Activated CD8-positive, alpha-beta memory T cell treated with anti-CD3 and anti-CD28 coated beads, Interleukin-2, amount 50 U/mL, for 4 hours (primary cell): ENCODE measurements at regions not wholly inside any gene's neighbourhood (a gene's known extent, or its start where the extent isn't known, plus 50 kb on each side); places are given as distances from the start of the nearest gene placed in this dataset.

Experiments
- DNase-seq: peaks from one replicate; pipeline ENCODE4 v3.0.0-alpha.2; 2020

GRCh38 chr4:163623787-163624186, 129.3 kb downstream of the TMA16 start:
- no peak for DNase-seq

GRCh38 chr4:163624727-163625126, 130.2 kb downstream of the TMA16 start:
- no peak for DNase-seq

DNA sequence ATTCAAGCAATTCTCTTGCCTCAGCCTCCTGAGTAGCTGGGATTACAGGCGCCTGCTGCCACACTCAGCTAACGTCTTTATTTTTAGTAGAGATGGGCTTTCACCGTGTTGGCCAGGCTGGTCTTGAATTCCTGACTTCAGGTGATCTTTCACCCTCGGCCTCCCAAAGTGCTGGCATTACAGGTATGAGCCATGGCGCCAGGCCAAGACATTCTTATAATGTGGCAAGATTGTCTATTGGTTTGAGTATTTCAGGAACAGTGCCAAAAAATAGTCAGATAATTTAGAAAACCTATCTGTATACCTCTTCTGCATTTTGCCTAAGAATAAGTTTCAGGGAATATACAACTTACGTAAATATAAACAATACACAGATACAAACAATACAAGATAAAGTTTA, 136.8 kb downstream of the TMA16 start:
- no peak for DNase-seq

- no peak for DNase-seq
These were observed 144.4 kb downstream of the TMA16 start for GRCh38 chr4:163638909-163639308.

- no peak for DNase-seq
These were observed 155.1 kb downstream of the TMA16 start for GRCh38 chr4:163649557-163650091.

DNA sequence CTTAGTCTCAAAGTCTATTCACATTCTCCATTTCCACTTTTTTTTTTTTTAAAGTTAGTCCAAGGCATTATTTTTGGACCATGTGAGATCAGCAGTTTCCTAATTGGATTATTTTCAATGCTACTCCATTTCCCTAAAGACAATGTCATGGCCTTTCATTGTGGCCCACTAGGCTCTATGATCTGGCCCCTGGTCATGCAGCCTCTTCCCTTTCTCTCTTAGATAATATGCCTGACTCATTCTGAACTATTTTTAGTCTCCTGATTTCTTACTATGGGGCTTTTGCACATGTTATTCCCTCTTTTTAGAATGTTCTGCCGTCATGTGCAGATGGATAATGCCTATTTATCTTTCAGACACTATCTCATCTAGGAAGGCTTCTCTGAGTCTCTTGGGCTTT, 157.3 kb downstream of the TMA16 start:
- no peak for DNase-seq

GRCh38 chr4:163654621-163655020, 160.1 kb downstream of the TMA16 start:
- no peak for DNase-seq

- DNase-seq = no peak
These were observed 166.1 kb downstream of the TMA16 start for GRCh38 chr4:163660636-163661035.

DNA sequence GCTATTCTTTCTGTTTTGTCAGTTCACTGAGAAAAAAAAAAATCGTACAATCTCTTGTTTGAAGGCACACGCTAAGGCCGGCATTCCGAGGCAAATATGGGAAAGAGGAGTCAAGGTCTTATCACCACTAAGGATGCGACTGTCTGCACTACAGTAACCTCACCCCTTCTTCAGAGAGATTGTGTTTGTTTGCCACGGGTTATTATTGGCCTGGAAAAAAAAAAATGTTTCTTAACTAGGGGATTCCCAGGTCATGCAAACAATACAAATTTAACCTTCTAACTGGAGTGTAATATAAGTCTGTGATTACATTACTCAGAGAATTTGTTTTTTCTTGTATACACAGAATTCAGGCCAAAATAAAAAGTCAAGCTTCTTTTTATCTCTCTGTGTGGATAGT, 168.3 kb downstream of the TMA16 start:
- DNase-seq = no peak

GRCh38 chr4:163663454-163664225, 169.2 kb downstream of the TMA16 start:
- DNase-seq = no peak

GRCh38 chr4:163665101-163665500, 170.6 kb downstream of the TMA16 start:
- DNase-seq = no peak

DNA sequence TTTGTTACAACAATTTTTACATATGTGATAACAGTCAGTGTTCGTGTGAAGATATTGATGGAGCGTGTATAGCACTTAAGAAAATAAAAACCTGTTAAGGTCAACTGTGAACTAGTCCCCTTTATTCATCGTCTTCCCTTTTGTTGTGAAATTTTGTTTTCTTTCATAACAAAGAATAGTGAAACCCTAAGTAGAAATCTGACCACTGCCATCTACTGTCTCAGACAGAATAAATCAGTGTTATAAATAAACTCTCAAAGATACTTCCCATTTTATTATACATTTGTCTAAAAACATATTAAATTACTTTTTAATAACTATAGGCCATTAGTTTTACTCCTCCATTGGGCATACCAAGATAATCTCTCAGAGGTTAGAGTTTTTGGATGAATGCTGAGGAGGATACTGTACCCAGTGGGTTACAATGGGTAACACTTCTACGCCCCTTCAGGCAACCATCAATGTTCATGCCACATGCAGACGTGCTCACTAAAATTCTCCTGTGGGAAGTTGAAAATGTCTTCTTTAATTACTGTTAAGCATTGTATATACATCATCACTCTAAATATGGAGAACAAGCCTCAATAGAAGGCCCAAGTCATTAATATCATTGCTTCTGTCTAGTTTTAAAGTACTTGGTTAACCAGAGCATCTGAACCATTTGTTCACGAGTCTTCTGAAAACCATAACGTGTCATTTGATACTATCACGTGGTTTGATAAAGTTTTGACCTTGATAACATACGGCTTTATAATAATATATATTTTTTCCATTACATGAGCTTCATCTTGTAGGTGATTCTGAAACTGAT, 171.2 kb downstream of the TMA16 start:
- no peak for DNase-seq

DNA sequence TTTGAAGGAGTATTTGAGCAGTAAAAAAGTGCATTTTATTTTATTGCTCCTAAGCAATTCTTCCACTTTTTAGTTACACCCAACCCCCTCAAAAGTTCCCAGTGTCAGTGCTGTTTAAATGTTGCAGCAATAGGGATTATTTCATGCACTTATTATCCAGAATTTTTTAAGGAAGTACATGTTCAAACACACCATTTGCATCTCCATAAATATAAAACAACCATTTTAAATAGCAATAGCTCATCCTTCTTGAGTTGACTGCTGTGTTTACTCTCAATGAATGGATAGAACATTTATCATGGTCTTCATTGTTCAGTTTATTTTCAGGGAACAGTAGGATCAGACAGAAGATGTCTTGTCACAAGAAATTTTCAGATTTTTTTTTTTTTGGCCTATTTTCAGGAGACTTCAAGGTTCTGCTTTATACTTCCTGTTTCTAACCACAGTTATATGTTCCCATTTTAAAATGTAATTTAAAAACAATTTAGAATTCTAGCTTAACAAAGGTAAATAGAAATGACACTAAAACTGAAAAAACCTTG, 171.9 kb downstream of the TMA16 start:
- DNase-seq = no peak

- no peak for DNase-seq
These were observed 178.3 kb downstream of the TMA16 start for GRCh38 chr4:163672751-163673150.

DNA sequence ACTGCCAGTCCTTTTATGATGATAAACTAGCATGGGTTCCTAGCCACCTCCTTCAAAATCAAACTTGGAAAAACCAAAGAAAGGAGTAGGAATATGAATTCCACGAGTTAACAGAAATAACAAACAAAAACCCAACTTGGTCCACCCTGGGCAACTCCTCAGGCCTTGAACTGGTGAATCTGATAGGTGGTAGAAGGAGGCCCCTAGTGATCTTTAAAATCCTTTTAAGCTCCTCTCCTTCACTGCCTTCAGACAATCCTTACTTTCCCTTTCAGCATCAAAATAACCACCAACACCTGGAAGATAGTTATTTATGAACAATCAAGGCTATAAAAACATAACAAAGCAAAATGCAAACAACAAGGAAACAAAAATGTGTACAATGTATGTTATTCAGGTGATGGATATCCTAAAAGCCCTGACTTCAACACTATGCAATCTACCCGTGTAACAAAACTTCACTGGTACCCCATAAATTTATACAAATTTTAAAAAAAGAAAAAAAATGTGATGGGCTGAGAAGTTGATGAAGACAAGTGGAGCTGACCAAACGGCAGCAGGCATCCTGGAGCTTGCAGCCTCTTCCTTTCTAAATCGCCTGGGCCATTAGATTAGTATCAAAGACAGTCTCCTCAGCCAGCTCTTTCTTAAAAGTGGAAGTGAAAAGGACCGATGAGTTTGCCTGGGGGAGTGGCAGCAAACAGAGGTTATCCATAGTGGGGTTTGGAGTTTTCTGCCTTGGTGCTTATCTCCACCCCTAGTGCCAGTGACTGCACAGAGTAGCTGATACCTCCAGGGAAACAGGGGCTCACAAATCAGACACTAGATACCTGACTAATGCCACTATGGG, 179.6 kb downstream of the TMA16 start:
- DNase-seq = no peak

DNA sequence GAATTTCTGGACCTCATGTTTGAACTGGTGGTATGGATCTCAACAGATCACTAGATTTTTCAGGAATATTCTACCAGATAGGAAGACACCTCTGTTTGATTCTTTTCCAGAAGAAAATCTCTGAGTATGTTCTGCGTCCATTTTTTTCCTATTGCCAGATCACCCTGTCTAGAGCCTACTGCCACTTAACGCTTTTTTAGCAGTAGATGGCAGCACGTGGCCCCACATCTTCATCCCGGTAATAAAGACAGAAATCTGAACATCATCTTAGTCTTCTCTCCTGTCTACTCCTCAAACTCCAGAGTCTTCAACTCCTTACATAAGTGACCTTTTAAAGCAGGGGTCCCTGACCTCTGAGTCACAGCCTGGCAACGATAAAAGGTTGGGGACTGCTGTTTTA, 184.7 kb downstream of the TMA16 start:
- no peak for DNase-seq

DNA sequence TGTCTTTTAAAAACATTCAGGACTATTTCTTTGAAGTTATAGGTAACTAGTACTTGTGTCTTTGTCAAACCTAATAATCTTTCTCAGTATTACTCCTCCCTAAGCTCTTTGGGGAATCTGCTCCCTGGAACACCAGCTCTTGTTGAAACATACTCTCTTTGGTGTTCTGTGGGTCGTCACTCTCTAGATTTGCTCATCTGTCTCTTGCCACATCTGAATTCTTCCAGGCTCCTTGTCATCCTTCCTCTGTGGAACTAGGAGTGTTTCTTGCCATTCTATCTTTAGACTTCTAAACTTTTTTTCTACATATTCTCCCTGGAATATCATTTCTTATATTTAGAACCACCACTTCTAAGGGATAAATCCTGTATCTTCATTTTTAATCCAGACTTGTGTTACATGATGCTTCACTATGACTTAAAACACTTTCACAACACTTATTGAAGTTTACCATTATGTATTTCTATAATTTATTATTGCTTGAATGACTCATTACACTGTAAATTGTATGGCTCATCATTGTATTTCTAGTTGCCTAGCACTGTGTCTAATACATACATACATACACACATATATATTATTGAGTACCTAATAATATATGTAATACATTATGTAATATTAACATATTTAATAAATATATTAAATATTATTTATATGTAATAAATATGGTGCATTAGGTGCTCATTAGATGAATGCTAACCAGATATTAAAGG, 186.1 kb downstream of the TMA16 start:
- no peak for DNase-seq

GRCh38 chr4:163681208-163681821, 186.8 kb downstream of the TMA16 start:
- DNase-seq = no peak

DNA sequence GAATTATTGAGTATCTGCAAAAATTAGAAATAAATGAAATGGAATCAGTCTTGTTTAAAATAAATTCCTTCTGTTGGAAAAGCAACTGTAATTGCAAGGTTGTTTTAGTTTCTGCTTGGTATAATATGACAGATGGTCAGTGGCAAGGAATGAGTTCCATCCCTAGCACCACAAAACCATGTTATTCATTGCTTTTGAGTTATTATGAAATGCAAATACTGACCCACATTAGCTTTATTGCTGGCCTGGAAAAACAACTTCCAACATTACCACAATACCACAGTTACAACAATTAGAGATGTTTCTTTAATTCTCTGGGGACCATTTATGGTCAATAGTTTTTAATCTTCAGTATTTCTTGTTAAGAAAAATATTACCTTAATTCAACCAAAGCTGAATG, 194.4 kb downstream of the TMA16 start:
- DNase-seq = no peak

DNA sequence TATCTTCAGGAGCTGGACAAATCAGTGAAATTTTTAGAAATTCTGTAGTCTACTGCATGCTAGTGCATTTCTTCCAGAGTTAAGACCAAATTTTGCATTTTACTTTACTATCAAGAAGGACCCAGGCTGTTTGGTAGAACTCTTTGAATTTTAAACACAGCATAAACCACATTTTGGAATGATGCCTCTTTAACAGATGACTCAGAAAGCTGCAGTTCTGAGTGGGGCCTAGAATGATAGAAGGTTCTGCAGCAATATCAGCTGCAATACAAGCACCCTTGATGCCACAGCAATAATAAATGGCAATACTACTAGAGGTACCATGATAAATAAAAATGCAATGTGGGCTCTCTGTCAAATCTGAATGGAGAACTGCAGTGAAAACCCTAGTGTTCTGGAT, 198.7 kb downstream of the TMA16 start:
- no peak for DNase-seq

- no peak for DNase-seq
These were observed 199.3 kb downstream of the TMA16 start for GRCh38 chr4:163693776-163694175.

DNA sequence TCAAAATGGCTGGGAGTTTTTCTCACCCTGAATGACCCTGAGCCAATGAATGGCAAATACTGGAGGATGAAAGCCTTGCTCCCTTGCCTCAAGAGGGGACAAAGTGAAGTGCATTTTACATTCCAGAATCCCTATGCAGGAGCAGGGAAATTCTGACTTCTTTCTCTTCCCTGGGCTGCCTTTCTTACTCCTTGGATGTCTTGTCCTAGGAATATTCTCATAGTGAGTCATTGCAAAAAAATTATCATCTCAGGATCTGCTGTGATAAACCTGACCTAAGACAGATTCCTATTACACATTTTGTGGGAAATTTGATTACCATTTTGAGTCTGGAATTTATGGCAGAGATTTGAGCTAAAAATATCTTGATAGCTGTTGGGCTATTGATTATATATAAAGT, 199.9 kb downstream of the TMA16 start:
- no peak for DNase-seq
